ENCODE measurements at regions not wholly inside any gene's neighbourhood (a gene's known extent, or its start where the extent isn't known, plus 50 kb on each side); places are given as distances from the start of the nearest gene placed in this dataset.

DNA sequence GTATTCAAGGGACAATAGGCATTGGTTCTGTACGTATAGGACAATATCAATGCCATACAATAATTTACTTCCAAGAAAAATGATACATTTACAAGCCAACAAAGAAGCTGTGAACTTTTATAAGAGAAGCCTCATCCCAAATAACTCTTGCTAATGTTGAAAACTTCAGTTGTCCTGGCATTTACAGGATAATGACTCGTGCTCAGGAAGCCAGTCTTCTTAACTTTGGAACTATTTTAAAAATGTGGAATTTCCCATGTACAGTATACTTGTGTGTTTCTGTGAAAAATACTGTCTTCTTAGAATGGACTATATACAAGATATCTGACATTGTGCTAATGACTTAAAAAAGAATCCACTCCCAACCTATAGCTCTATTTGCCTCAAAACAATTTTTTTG lies 1479.3 kb upstream of the CDH9 start:
- DNase-seq (ENCODE audit: low read depth), result no peak

DNA sequence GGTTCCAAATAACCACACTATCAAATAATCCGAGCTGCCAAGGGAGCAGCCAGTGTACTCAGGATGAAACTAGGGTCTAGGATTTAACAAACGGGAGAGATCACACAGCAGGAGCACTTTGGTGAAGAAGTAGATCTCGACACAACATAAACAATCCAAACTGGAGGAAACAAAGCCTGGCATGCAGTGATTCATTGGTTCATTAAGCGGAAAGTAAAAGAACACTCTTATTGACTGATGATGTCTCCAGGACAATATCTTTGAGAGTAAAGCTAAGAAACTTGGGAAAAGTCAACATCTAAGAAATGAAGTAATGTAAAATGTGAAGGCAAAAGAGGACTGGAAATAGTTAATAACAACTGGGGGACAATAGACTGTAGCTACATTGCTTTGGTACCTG lies 1478.3 kb upstream of the CDH9 start:
- DNase-seq (ENCODE audit: low read depth), result no peak

DNA sequence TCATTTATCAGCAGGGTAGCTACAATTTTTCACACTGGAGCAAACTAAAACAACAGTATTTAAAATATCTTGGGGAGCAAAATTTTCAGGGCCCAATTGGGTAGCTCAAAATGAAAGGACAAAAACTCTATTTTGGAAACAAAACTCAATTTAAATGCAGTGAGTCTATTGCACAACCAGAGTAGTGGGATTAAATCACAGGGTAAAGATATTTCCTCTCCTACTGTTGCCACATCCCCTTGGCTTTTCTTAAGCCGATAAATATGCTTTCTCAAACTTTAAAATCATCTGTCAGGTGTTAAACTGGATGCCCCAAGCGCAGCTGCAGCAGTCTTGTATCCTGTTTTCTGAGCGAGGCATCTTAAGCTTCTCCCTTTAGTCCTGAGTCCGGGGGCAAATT lies 1474.3 kb upstream of the CDH9 start:
- DNase-seq (ENCODE audit: low read depth), result no peak

- no peak for DNase-seq (ENCODE audit: low read depth)
Measured at GRCh38 chr5:28505121-28505520, 1466.7 kb upstream of the CDH9 start.

GRCh38 chr5:28500511-28500910 lies 1462.1 kb upstream of the CDH9 start:
- no peak for DNase-seq (ENCODE audit: low read depth)

DNA sequence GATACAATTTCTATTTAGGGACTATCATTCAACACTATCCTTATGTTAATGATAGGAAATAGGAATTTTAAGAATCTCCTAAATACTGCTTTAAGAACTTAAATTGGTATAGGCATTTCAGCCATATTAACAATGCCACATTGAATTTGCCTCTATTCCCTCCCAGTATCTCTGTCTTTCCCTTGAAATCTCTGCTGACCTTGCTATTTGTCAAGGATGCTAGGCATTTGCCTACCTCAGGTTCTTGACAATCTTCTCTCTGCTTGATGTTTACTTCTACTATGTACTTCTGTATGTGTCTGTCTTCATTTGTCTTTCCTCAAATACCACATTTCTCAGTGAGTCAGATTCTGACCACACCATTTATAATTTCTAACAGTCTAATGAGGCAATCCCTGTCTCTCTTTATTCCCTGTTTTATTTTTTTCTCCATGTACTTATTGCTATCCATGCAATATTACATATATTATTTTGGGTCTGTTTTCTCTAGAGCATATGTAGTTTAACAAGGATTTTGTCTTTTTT lies 1461.4 kb upstream of the CDH9 start:
- no peak for DNase-seq (ENCODE audit: low read depth)

- DNase-seq (ENCODE audit: low read depth), result no peak
Measured at GRCh38 chr5:28495876-28496275, 1457.5 kb upstream of the CDH9 start.

DNA sequence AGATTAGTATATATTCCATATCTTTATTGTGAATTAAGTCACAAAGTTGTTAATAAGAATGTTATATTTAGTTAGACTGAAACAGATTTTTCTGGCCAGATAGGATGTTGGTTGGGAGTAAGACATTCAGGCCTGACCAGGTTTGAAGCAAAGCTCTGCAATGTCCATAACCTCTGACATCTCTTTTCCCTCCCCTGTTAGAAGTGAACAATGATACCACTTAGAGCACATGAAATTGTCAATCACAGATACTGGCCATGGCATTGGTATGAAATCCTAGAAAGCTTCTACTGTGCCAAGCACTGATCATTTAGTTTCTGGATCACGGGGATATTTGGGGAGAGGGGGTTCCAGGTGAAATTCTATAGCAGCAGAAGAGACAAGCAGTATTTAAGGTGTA lies 1455.1 kb upstream of the CDH9 start:
- no peak for DNase-seq (ENCODE audit: low read depth)

DNA sequence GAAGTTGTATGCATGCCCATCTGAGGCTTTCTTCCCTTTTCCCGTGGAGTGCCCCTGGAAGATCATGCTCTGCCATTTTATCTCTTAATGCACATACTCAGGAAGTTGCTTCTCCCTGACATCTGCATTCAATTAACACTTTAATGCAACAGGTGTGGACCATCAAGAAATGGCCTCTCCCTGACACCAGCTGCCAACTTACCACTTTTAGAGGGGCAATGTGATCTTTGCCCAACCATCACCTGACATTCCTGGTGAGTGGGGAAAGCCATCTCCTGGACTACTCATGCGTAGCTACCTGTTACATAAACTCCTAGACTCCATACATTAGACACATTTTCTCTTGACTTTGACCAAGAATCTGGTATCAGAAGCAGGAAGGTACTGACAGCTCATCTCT lies 1450.4 kb upstream of the CDH9 start:
- DNase-seq (ENCODE audit: low read depth), result no peak

GRCh38 chr5:28483327-28484025 lies 1445.1 kb upstream of the CDH9 start:
- DNase-seq (ENCODE audit: low read depth), result no peak

DNA sequence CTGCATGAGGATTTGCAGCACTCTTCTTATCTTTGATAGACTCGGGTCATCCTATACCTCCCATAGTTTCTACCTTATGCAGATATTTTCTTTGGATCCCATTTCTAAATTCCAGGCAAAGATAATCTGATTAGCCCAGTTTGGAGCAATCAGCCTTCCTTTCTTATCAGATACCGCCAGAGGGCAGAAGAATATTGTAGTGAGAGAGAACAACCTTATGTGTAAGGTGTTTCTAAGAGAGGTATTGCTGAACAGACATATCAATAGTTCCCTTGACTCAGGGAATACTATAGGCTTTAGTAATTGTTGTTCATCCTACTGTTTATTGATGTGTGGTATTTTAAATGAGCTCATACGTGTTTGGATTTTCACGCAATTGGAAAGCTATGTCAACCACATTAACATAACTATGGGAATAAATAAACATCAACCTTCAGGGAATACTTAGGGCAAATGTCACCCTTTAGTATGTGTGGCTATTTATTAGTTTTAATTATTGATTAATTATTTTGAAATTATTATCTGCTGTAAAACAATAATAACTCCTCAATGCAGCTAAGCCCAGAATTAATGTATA lies 1435.2 kb upstream of the CDH9 start:
- no peak for DNase-seq (ENCODE audit: low read depth)

- DNase-seq (ENCODE audit: low read depth), result no peak
Measured at GRCh38 chr5:28468166-28468565, 1429.8 kb upstream of the CDH9 start.

DNA sequence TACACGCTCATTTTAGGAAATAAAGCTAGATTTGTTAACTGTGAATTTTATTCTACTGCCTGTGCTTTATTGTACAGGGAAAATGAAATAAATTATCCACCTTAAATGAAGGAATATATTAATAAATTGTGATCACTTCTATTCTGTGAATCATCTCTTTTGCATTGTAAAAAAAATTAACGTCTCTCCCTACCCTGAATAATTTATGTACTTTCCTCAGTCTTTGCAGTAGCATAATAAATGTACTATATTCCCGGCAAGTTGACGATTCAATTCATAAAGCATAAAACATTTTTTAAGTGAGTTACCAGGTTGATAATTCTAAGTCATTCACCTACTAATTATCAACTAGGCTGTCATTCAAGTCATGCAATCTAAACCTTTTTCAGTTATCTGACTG lies 1425.3 kb upstream of the CDH9 start:
- DNase-seq (ENCODE audit: low read depth), result no peak

DNA sequence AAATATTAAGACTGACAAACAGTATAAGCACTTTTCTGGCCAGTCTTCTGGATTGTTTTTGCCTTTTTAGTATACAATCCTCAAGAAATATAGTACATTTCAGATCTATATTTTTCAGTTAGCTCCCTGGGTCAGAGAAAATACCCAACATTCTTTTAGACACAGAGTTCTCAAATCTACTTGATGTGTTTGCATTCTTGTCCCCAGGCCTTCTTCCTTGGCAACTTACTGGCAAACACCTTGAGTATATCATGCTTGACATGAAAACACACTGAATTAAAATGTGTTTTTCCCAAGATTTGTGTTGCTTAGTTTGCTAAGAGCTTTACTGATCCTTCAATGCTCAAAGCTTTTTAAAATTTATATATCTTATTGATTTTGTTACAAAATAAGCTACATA lies 1413.1 kb upstream of the CDH9 start:
- no peak for DNase-seq (ENCODE audit: low read depth)

GRCh38 chr5:28450997-28451396 lies 1412.6 kb upstream of the CDH9 start:
- no peak for DNase-seq (ENCODE audit: low read depth)

- no peak for DNase-seq (ENCODE audit: low read depth)
Measured at GRCh38 chr5:28448791-28449190, 1410.4 kb upstream of the CDH9 start.

DNA sequence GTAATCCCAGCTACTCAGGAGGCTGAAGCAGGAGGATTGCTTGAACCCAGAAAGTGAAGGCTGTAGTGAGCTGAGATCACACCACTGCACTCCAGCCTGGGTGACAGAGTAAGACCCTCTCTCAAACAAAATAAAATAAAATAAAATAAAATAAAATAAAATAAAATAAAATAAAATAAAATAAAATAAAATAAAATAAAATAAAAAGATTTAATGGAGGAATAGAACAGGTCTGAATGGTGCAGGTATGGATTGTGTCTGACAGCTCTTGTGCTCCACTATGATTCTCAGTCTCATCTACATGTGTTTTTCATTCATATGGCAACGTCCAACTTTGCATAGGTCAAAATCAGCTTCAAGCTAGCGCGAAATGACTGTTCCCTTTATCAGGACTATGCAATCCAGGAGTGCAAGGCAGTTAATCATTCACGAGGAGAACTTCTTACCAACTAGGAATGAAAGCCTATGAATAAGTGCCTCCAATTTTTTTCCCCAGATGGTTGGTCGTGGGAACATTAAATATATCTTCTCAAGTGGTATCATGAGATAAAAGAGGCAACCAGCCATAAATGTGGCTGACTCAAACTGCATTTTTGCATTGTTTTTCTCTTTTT lies 1392.3 kb upstream of the CDH9 start:
- DNase-seq (ENCODE audit: low read depth), result no peak

GRCh38 chr5:28421141-28421540 lies 1382.8 kb upstream of the CDH9 start:
- no peak for DNase-seq (ENCODE audit: low read depth)

GRCh38 chr5:28415791-28416443 lies 1377.5 kb upstream of the CDH9 start:
- no peak for DNase-seq (ENCODE audit: low read depth)

DNA sequence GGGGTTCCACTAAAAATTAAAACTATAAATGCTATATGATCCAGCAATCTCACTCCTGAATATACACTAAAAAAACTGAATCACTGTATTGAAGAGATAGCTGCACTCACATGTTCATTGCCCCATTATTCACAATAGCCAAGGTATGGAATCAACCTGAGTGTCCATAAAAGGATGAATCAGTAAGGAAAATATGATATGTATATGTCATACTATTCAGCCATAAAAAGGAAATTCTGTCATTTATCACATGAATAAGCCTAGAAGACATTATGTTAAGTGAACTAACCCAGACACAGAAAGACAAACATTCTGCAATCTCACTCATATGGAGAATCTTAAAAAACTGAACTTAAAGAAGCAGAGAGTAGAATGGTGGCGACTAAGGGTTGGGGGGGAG lies 1376.2 kb upstream of the CDH9 start:
- no peak for DNase-seq (ENCODE audit: low read depth)

- DNase-seq (ENCODE audit: low read depth), result no peak
Measured at GRCh38 chr5:28408651-28409050, 1370.3 kb upstream of the CDH9 start.

DNA sequence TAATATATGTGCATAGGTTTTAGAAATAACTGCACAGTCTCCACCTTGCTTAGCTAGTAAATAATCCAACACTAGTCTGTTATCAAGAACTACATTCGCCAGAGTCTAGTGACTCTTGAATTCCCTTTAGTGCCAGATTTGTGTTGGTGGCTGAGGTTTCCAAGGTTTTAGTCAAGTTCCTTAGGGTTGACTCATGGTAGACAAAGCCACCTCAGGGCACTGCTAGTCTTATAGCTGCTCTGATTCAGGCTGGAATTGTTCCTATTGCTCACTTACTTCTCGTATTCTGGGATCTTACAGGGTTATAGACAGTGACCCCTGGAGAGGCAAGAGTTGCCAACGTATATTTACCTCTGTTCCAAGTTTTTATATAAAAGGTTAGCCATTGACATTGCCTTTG lies 1369.8 kb upstream of the CDH9 start:
- DNase-seq (ENCODE audit: low read depth), result no peak
